ENCODE measurements at regions not wholly inside any gene's neighbourhood (a gene's known extent, or its start where the extent isn't known, plus 50 kb on each side); places are given as distances from the start of the nearest gene placed in this dataset.

GRCh38 chr4:24637173-24637572 lies 52.8 kb upstream of the DHX15 start:
- DNase-seq (ENCODE audit: low read depth in 6 of 9, low spot score in 9 of 9), result no peak
- Histone ChIP-seq H3K27ac (ENCODE audit: low read depth in 1 of 2, low read length in 1 of 2) (no peak overlapping the region), H3K4me1 (ENCODE audit: control insufficient read depth in 2 of 2, insufficient read depth in 2 of 2, low read length in 2 of 2) (no peaks in the 10 kb centered on the region), H3K9me3 (ENCODE audit: control insufficient read depth in 2 of 2, insufficient read depth in 1 of 2, low read length in 1 of 2) (no peaks in the 10 kb centered on the region), H3K4me3 (ENCODE audit: low read length in 2 of 2) (no peak overlapping the region), H3K36me3 (ENCODE audit: control insufficient read depth in 2 of 2, insufficient read depth in 2 of 2, low read length in 1 of 2) (no peaks in the 10 kb centered on the region), H3K27me3 (ENCODE audit: control insufficient read depth in 2 of 2, insufficient read depth in 1 of 2, low read length in 1 of 2) (peaks cover 0 to 3% of the 10 kb centered on the region in 2 donors)
- WGBS, result 97% methylated on average over 13 of the region's 13 CpGs

- WGBS, result 97% methylated on average over 1 of the region's 1 CpG
- no peak for DNase-seq (ENCODE audit: low read depth in 6 of 9, low spot score in 9 of 9)
- Histone ChIP-seq H3K27me3 (ENCODE audit: control insufficient read depth in 2 of 2, insufficient read depth in 1 of 2, low read length in 1 of 2) (peaks cover 0 to 3% of the 10 kb centered on the region in 2 donors), H3K9me3 (ENCODE audit: control insufficient read depth in 2 of 2, insufficient read depth in 1 of 2, low read length in 1 of 2) (no peaks in the 10 kb centered on the region), H3K27ac (ENCODE audit: low read depth in 1 of 2, low read length in 1 of 2) (no peak overlapping the region), H3K4me1 (ENCODE audit: control insufficient read depth in 2 of 2, insufficient read depth in 2 of 2, low read length in 2 of 2) (no peaks in the 10 kb centered on the region), H3K36me3 (ENCODE audit: control insufficient read depth in 2 of 2, insufficient read depth in 2 of 2, low read length in 1 of 2) (no peaks in the 10 kb centered on the region), H3K4me3 (ENCODE audit: low read length in 2 of 2) (no peak overlapping the region)
Observed at GRCh38 chr4:24638396-24638875, 54.1 kb upstream of the DHX15 start.

DNA sequence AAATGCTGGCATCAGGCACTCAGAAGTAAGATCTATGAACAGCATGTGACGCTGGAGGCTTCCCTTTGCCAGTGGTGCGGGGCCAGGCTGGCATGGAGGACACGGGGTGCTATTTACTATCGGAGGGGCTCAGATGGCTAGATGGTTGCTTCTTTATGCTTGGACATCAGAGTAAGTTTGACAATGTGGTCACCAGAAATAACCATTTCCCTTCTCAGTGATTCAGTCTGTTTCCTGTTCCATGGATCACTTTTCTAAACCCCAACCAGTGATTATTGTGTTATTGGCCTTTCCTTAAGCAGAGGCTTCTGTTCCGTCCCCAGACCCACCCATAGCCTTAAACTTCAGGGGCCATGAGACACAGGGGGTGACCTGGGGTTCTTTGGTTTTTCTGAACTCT lies 55.4 kb upstream of the DHX15 start:
- H3K9me3 ChIP-seq (ENCODE audit: control insufficient read depth in 2 of 2, insufficient read depth in 1 of 2, low read length in 1 of 2), result no peaks in the 10 kb centered on the region
- H3K27me3 ChIP-seq (ENCODE audit: control insufficient read depth in 2 of 2, insufficient read depth in 1 of 2, low read length in 1 of 2), result peaks cover 0 to 3% of the 10 kb centered on the region in 2 donors
- DNase-seq (ENCODE audit: low read depth in 6 of 9, low spot score in 9 of 9), result no peak
- H3K4me1 ChIP-seq (ENCODE audit: control insufficient read depth in 2 of 2, insufficient read depth in 2 of 2, low read length in 2 of 2), result no peaks in the 10 kb centered on the region
- no peak overlapping the region for H3K27ac ChIP-seq (ENCODE audit: low read depth in 1 of 2, low read length in 1 of 2)
- H3K4me3 ChIP-seq (ENCODE audit: low read length in 2 of 2), result no peak overlapping the region
- no peaks in the 10 kb centered on the region for H3K36me3 ChIP-seq (ENCODE audit: control insufficient read depth in 2 of 2, insufficient read depth in 2 of 2, low read length in 1 of 2)
- WGBS, result 80% methylated on average over 5 of the region's 5 CpGs

GRCh38 chr4:24640366-24640765 lies 56.0 kb upstream of the DHX15 start:
- Histone ChIP-seq H3K27ac (ENCODE audit: low read depth in 1 of 2, low read length in 1 of 2) (no peak overlapping the region), H3K27me3 (ENCODE audit: control insufficient read depth in 2 of 2, insufficient read depth in 1 of 2, low read length in 1 of 2) (peaks cover 0 to 3% of the 10 kb centered on the region in 2 donors), H3K4me1 (ENCODE audit: control insufficient read depth in 2 of 2, insufficient read depth in 2 of 2, low read length in 2 of 2) (no peaks in the 10 kb centered on the region), H3K36me3 (ENCODE audit: control insufficient read depth in 2 of 2, insufficient read depth in 2 of 2, low read length in 1 of 2) (no peaks in the 10 kb centered on the region), H3K4me3 (ENCODE audit: low read length in 2 of 2) (no peak overlapping the region), H3K9me3 (ENCODE audit: control insufficient read depth in 2 of 2, insufficient read depth in 1 of 2, low read length in 1 of 2) (no peaks in the 10 kb centered on the region)
- no peak for DNase-seq (ENCODE audit: low read depth in 6 of 9, low spot score in 9 of 9)
- WGBS, result 59% methylated on average over 7 of the region's 7 CpGs

- no peak for DNase-seq (ENCODE audit: low read depth in 6 of 9, low spot score in 9 of 9)
- 96% methylated on average over 3 of the region's 3 CpGs for WGBS
- no peaks in the 10 kb centered on the region for H3K4me1 ChIP-seq (ENCODE audit: control insufficient read depth in 2 of 2, insufficient read depth in 2 of 2, low read length in 2 of 2)
- H3K9me3 ChIP-seq (ENCODE audit: control insufficient read depth in 2 of 2, insufficient read depth in 1 of 2, low read length in 1 of 2), result no peaks in the 10 kb centered on the region
- H3K27me3 ChIP-seq (ENCODE audit: control insufficient read depth in 2 of 2, insufficient read depth in 1 of 2, low read length in 1 of 2), result peaks cover 0 to 3% of the 10 kb centered on the region in 2 donors
- no peaks in the 10 kb centered on the region for H3K36me3 ChIP-seq (ENCODE audit: control insufficient read depth in 2 of 2, insufficient read depth in 2 of 2, low read length in 1 of 2)
- no peak overlapping the region for H3K27ac ChIP-seq (ENCODE audit: low read depth in 1 of 2, low read length in 1 of 2)
- no peak overlapping the region for H3K4me3 ChIP-seq (ENCODE audit: low read length in 2 of 2)
Observed at GRCh38 chr4:24642981-24643547, 58.7 kb upstream of the DHX15 start.

DNA sequence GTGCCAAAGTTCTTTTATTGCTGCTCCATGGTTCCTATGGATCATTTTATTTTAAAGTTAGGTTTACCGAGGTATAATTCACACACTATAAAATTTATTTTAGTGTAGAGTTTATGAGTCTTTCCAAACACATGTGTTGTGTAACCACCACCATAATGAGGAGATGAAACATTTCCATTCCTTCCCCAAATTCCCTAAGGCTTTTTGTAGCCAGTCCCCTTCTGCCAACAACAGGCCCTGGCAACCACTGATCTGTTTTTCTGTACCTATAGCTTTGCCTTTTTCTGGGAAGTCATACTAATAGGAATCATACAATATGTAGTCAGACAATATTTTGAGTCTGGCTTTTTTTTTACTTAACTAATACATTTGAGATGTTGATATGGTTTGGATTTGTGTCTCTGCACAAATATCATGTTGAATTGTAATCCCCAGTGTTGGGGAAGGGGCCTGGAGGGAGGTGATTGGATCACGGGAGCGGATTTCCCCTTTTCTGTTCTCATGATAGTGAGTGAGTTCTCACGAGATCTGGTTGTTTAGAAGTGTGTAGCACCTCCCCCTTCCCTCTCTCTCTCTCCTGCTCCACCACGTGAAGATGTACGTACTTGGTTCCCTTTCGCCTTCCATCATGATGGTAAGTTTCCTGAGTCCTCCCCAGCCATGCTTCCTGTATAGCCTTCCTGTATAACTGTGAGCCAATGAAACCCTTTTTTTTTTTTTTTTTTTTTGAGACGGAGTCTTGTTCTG lies 59.6 kb upstream of the DHX15 start:
- Histone ChIP-seq H3K9me3 (ENCODE audit: control insufficient read depth in 2 of 2, insufficient read depth in 1 of 2, low read length in 1 of 2) (no peaks in the 10 kb centered on the region), H3K4me1 (ENCODE audit: control insufficient read depth in 2 of 2, insufficient read depth in 2 of 2, low read length in 2 of 2) (no peaks in the 10 kb centered on the region), H3K27me3 (ENCODE audit: control insufficient read depth in 2 of 2, insufficient read depth in 1 of 2, low read length in 1 of 2) (peaks cover 0 to 3% of the 10 kb centered on the region in 2 donors), H3K4me3 (ENCODE audit: low read length in 2 of 2) (no peak overlapping the region), H3K27ac (ENCODE audit: low read depth in 1 of 2, low read length in 1 of 2) (no peak overlapping the region), H3K36me3 (ENCODE audit: control insufficient read depth in 2 of 2, insufficient read depth in 2 of 2, low read length in 1 of 2) (no peaks in the 10 kb centered on the region)
- 83% methylated on average over 8 of the region's 8 CpGs for whole genome bisulfite sequencing
- DNase-seq (ENCODE audit: low read depth in 6 of 9, low spot score in 9 of 9), result no peak

- H3K36me3 ChIP-seq (ENCODE audit: control insufficient read depth in 2 of 2, insufficient read depth in 2 of 2, low read length in 1 of 2), result no peaks in the 10 kb centered on the region
- no peak overlapping the region for H3K27ac ChIP-seq (ENCODE audit: low read depth in 1 of 2, low read length in 1 of 2)
- no peak for DNase-seq (ENCODE audit: low read depth in 6 of 9, low spot score in 9 of 9)
- 70% methylated on average over 6 of the region's 6 CpGs for WGBS
- no peaks in the 10 kb centered on the region for H3K27me3 ChIP-seq (ENCODE audit: control insufficient read depth in 2 of 2, insufficient read depth in 1 of 2, low read length in 1 of 2)
- no peak overlapping the region for H3K4me3 ChIP-seq (ENCODE audit: low read length in 2 of 2)
- H3K9me3 ChIP-seq (ENCODE audit: control insufficient read depth in 2 of 2, insufficient read depth in 1 of 2, low read length in 1 of 2), result no peaks in the 10 kb centered on the region
- no peaks in the 10 kb centered on the region for H3K4me1 ChIP-seq (ENCODE audit: control insufficient read depth in 2 of 2, insufficient read depth in 2 of 2, low read length in 2 of 2)
Observed at GRCh38 chr4:24644983-24645764, 60.8 kb upstream of the DHX15 start.

DNA sequence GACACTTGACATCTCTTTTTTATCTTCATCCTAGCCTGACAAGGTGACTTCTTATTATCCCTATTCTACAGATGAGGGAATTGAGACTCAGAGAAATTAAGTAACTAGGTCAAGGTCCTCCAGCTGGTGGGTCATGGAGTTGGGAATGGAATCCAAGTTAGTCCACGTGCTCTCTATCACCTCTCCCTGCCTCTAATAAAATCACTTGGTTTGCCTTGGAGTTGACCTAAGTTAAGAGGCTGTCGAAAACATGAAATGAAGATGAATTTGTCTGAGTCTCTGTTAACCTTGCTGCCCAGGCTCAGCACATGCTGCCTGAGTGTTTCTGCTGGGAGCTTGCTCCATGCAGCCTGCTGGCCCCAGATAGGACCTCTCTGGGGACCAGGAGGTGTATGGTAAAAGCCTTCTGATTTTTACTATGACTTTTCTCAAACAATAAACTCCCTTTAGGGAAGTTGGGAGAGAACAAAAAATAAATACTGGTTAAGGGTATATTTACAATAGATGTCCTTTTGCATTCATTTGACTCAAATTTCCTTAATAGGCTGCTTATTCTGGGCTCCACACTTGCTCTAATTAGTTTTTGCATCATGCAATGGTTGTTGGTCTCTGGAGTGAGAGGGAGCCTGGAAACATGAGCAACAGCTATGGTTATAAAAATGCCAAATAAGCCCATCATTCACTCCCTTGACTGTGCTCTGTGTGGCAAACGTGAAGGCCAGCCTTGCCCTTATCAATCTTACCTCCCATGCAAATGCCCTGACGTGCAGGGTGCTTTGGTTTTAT lies 61.6 kb upstream of the DHX15 start:
- no peaks in the 10 kb centered on the region for H3K27me3 ChIP-seq (ENCODE audit: control insufficient read depth in 2 of 2, insufficient read depth in 1 of 2, low read length in 1 of 2)

More for the DNA sequence above, 61.6 kb upstream of the DHX15 start:
- Histone ChIP-seq H3K9me3 (ENCODE audit: control insufficient read depth in 2 of 2, insufficient read depth in 1 of 2, low read length in 1 of 2) (no peaks in the 10 kb centered on the region), H3K4me1 (ENCODE audit: control insufficient read depth in 2 of 2, insufficient read depth in 2 of 2, low read length in 2 of 2) (no peaks in the 10 kb centered on the region), H3K4me3 (ENCODE audit: low read length in 2 of 2) (no peak overlapping the region), H3K36me3 (ENCODE audit: control insufficient read depth in 2 of 2, insufficient read depth in 2 of 2, low read length in 1 of 2) (no peaks in the 10 kb centered on the region), H3K27ac (ENCODE audit: low read depth in 1 of 2, low read length in 1 of 2) (no peak overlapping the region)
- no peak for DNase-seq (ENCODE audit: low read depth in 6 of 9, low spot score in 9 of 9)
- 88% methylated on average over 4 of the region's 4 CpGs for whole genome bisulfite sequencing
